ENCODE measurements at regions not wholly inside any gene's neighbourhood (a gene's known extent, or its start where the extent isn't known, plus 50 kb on each side); places are given as distances from the start of the nearest gene placed in this dataset.

DNA sequence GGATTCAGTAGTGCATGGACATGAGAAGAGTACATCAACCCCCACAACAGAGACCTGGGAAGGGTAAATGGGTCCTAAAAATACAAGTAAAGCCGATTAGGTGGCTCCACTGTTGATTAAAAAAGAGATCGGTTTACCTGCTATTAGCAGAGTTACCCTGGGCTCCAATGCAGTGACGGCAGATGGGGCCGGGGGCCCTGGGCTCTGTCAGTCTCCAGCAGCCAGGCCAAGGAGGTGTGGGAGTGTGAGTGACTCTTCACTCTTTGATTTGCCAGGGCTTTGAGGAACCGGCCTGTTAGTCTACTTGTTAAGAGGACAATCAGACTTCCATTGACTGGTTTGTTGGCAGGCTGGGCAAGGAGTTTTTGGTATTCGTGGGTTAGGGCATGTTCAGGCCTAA is 1368.7 kb downstream of the UQCRFS1 start:
- no peak for TF ChIP-seq EZH2 (IDR thresholded peaks at IDR 0.05; ENCODE audit: low read depth)
- TF ChIP-seq, protein P1, sequence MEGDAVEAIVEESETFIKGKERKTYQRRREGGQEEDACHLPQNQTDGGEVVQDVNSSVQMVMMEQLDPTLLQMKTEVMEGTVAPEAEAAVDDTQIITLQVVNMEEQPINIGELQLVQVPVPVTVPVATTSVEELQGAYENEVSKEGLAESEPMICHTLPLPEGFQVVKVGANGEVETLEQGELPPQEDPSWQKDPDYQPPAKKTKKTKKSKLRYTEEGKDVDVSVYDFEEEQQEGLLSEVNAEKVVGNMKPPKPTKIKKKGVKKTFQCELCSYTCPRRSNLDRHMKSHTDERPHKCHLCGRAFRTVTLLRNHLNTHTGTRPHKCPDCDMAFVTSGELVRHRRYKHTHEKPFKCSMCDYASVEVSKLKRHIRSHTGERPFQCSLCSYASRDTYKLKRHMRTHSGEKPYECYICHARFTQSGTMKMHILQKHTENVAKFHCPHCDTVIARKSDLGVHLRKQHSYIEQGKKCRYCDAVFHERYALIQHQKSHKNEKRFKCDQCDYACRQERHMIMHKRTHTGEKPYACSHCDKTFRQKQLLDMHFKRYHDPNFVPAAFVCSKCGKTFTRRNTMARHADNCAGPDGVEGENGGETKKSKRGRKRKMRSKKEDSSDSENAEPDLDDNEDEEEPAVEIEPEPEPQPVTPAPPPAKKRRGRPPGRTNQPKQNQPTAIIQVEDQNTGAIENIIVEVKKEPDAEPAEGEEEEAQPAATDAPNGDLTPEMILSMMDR (conservative IDR thresholded peaks at IDR 0.05): no peak
- Histone ChIP-seq H3K4me2 (no peak overlapping the region), H4K20me1 (ENCODE audit: insufficient read depth) (no peaks in the 10 kb centered on the region), H3K4me3 (no peak overlapping the region), H3F3A (ENCODE audit: insufficient read depth, low read depth) (no peaks in the 10 kb centered on the region), H3K27ac (no peak overlapping the region), H3K9me2 (ENCODE audit: insufficient read depth) (no peaks in the 10 kb centered on the region), H3K9me3 (ENCODE audit: insufficient read depth, low read depth) (no peaks in the 10 kb centered on the region), H3K27me3 (ENCODE audit: insufficient read depth, low read depth) (peaks cover 14% of the 10 kb centered on the region; the same call in 1 of the 2 replicates), H3K36me3 (ENCODE audit: low read depth) (no peaks in the 10 kb centered on the region), H3K79me2 (ENCODE audit: low read depth) (no peaks in the 10 kb centered on the region), H2AFZ (no peak overlapping the region), H3K4me1 (replicated peaks; ENCODE audit: insufficient read depth) (no peaks in the 10 kb centered on the region)
- ChIA-PET CTCF (no interaction called here), POLR2A (ENCODE audit: unreplicated experiment) (no interaction called here)
- DNase-seq: no peak
- no TSS peak for BruUV-seq (replicated peaks)
- intact Hi-C loops (cut with micrococcal nuclease; ENCODE audit: unreplicated experiment): no loop called here

DNA sequence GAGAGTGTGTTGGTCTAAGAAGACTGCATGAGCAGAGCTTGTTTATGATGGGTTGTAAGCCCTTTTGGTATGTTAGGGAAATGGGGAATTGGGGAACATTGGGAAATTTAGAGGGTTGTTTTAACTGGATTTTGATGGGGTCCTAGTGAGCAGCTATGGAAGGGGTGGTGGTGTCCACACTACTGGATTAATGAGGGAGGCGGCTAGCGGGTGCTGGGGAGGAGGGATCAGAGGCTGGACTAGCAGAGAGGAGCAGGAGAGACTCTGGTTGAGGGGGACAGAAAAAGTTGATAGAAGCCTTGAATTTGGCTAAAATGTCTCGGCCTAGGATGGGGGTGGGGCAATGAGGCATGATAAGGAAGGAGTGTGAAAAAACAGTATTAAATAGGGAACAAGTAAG is 1369.1 kb downstream of the UQCRFS1 start:
- BruUV-seq (replicated peaks): no TSS peak
- no peaks in the 10 kb centered on the region for H4K20me1 ChIP-seq (ENCODE audit: insufficient read depth)
- H3F3A ChIP-seq (ENCODE audit: insufficient read depth, low read depth): no peaks in the 10 kb centered on the region
- no peaks in the 10 kb centered on the region for H3K9me3 ChIP-seq (ENCODE audit: insufficient read depth, low read depth)
- POLR2A ChIA-PET (ENCODE audit: unreplicated experiment): no interaction called here
- H3K4me3 ChIP-seq: no peak overlapping the region
- H3K27me3 ChIP-seq (ENCODE audit: insufficient read depth, low read depth): peaks cover 14% of the 10 kb centered on the region; the same call in 1 of the 2 replicates
- no peaks in the 10 kb centered on the region for H3K9me2 ChIP-seq (ENCODE audit: insufficient read depth)
- intact Hi-C loops (cut with micrococcal nuclease; ENCODE audit: unreplicated experiment): no loop called here
- H3K4me2 ChIP-seq: no peak overlapping the region
- DNase-seq: no peak
- H3K79me2 ChIP-seq (ENCODE audit: low read depth): no peaks in the 10 kb centered on the region
- no peaks in the 10 kb centered on the region for H3K36me3 ChIP-seq (ENCODE audit: low read depth)
- H3K27ac ChIP-seq: no peak overlapping the region
- no peak overlapping the region for H2AFZ ChIP-seq
- H3K4me1 ChIP-seq (replicated peaks; ENCODE audit: insufficient read depth): no peaks in the 10 kb centered on the region
- CTCF ChIA-PET: no interaction called here
- TF ChIP-seq, protein P1 (conservative IDR thresholded peaks at IDR 0.05): no peak
- no peak for TF ChIP-seq EZH2 (IDR thresholded peaks at IDR 0.05; ENCODE audit: low read depth)

DNA sequence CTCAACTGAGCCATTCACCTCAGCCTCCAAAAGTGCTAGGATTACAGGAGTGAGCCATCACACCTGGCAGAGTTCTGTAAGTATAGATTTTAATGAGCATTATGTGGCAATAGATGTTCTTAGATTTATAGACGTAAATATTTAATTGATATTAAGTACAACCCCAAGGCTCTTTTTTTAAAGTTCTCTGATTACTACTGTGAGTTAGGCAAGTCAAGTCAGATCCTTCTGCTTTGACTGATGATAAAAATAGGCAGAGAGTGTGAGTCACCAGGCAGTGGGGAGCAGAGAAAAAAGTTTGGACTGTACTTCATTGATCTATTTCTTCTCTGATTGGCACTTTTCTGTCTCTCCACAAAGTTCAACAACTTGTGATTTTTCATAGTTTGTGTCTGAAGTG is 1379.9 kb downstream of the UQCRFS1 start:
- Histone ChIP-seq H3K27ac (no peak overlapping the region), H3K9me2 (ENCODE audit: insufficient read depth) (no peaks in the 10 kb centered on the region), H2AFZ (no peak overlapping the region), H3K36me3 (ENCODE audit: low read depth) (no peaks in the 10 kb centered on the region), H3K4me3 (no peak overlapping the region), H4K20me1 (ENCODE audit: insufficient read depth) (no peaks in the 10 kb centered on the region), H3K79me2 (ENCODE audit: low read depth) (no peaks in the 10 kb centered on the region), H3K27me3 (ENCODE audit: insufficient read depth, low read depth) (no peaks in the 10 kb centered on the region), H3K9me3 (ENCODE audit: insufficient read depth, low read depth) (no peaks in the 10 kb centered on the region), H3K4me2 (no peak overlapping the region), H3K4me1 (replicated peaks; ENCODE audit: insufficient read depth) (no peaks in the 10 kb centered on the region), H3F3A (ENCODE audit: insufficient read depth, low read depth) (no peaks in the 10 kb centered on the region)
- POLR2A ChIA-PET (ENCODE audit: unreplicated experiment): no interaction called here
- CTCF ChIA-PET: no interaction called here
- DNase-seq: no peak
- no TSS peak for BruUV-seq (replicated peaks)
- TF ChIP-seq, protein P1 (conservative IDR thresholded peaks at IDR 0.05): no peak
- TF ChIP-seq EZH2 (IDR thresholded peaks at IDR 0.05; ENCODE audit: low read depth): no peak
- intact Hi-C loops (cut with micrococcal nuclease; ENCODE audit: unreplicated experiment): no loop called here

Measured in PC-9 (cell line).